ENCODE measurements at regions not wholly inside any gene's neighbourhood (a gene's known extent, or its start where the extent isn't known, plus 50 kb on each side); places are given as distances from the start of the nearest gene placed in this dataset.
A peak's percentile ranks its signal among the peaks of the same experiment; 100 is the strongest.
"Not testable (repeated sequence)": the region's sequence is repeated elsewhere in the genome, so short reads cannot be mapped to it uniquely, and the experiment has no call there.

GRCh38 chr12:74665690-74666089 lies 128.1 kb downstream of the ATXN7L3B start:
- no peak for DNase-seq (ENCODE audit: low read depth)
- H3K4me3 ChIP-seq (ENCODE audit: low read depth, low read length), result no peak overlapping the region
- no peak for TF ChIP-seq CTCF (IDR thresholded peaks at IDR 0.05; ENCODE audit: insufficient read depth, low read depth, low read length, missing control alignments)

GRCh38 chr12:74671421-74671820 lies 133.8 kb downstream of the ATXN7L3B start:
- DNase-seq (ENCODE audit: low read depth), result no peak
- TF ChIP-seq CTCF (IDR thresholded peaks at IDR 0.05; ENCODE audit: insufficient read depth, low read depth, low read length, missing control alignments), result no peak
- no peak overlapping the region for H3K4me3 ChIP-seq (ENCODE audit: low read depth, low read length)

DNA sequence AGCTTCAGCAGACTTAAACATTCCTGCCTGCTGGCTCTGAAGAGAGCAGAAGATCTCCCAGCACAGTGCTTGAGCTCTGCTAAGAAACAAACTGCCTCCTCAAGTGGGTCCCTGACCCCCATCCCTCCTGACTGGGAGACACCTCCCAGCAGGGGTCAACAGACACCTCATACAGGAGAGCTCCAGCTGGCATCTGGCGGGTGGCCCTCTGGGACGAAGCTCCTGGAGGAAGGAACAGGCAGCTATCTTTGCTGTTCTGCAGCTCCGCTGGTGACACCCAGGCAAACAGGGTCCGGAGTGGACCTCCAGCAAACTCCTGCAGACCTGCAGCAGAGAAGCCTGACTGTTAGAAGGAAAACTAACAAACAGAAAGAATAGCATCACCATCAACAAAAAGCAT lies 139.3 kb downstream of the ATXN7L3B start:
- not testable (repeated sequence) for H3K4me3 ChIP-seq (ENCODE audit: low read depth, low read length); DNase-seq (ENCODE audit: low read depth)

DNA sequence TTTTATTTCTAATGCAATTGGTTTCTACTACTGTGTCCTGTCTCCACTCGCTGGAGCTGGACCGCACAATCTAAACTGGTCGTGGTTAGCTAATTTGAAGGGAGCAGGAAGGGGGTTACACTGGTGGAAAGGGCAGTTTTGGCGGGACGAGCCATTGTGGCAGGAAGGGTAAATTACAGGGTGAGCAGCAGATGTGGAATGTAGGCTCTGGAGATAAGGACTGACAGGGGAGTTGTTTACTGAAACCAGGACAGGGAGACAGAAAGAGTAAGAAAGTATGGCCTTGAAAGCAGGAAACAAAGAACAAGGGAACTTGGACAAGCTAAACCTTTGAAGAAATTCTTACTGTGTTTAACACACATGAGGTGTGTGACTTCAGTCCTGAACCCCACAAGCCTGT lies 147.8 kb downstream of the ATXN7L3B start:
- DNase-seq (ENCODE audit: low read depth), result no peak
- no peak for TF ChIP-seq CTCF (IDR thresholded peaks at IDR 0.05; ENCODE audit: insufficient read depth, low read depth, low read length, missing control alignments)
- no peak overlapping the region for H3K4me3 ChIP-seq (ENCODE audit: low read depth, low read length)

- peak; percentile 51 for DNase-seq (ENCODE audit: low read depth)
- TF ChIP-seq CTCF (IDR thresholded peaks at IDR 0.05; ENCODE audit: insufficient read depth, low read depth, low read length, missing control alignments), result peak; percentile 37
- H3K4me3 ChIP-seq (ENCODE audit: low read depth, low read length), result no peak overlapping the region
Observed at GRCh38 chr12:74689071-74689655, 151.5 kb downstream of the ATXN7L3B start.

- no peak overlapping the region for H3K4me3 ChIP-seq (ENCODE audit: low read depth, low read length)
- no peak for TF ChIP-seq CTCF (IDR thresholded peaks at IDR 0.05; ENCODE audit: insufficient read depth, low read depth, low read length, missing control alignments)
- DNase-seq (ENCODE audit: low read depth), result no peak
Observed at GRCh38 chr12:74689929-74690328, 152.3 kb downstream of the ATXN7L3B start.

DNA sequence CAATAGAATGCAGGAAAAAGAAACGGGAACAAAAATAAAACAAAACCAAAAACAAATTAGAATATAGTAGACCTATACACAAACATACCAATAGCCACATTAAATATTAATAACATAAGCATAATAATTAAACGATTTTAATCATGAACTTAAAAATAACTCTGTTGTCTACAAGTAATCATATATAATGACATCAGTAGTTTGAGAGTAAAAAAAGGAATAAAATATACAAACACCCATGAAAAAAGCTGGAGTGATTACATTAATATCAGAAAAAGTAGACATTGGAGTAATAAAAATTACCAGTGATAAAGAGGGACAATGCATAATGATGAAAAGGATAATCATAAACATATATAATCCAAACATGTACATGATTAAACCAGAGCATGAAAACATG lies 181.8 kb downstream of the ATXN7L3B start:
- no peak for DNase-seq (ENCODE audit: low read depth)
- H3K4me3 ChIP-seq (ENCODE audit: low read depth, low read length), result no peak overlapping the region
- no peak for TF ChIP-seq CTCF (IDR thresholded peaks at IDR 0.05; ENCODE audit: insufficient read depth, low read depth, low read length, missing control alignments)
